ENCODE measurements at regions not wholly inside any gene's neighbourhood (a gene's known extent, or its start where the extent isn't known, plus 50 kb on each side); places are given as distances from the start of the nearest gene placed in this dataset.
A peak's percentile ranks its signal among the peaks of the same experiment; 100 is the strongest.

DNA sequence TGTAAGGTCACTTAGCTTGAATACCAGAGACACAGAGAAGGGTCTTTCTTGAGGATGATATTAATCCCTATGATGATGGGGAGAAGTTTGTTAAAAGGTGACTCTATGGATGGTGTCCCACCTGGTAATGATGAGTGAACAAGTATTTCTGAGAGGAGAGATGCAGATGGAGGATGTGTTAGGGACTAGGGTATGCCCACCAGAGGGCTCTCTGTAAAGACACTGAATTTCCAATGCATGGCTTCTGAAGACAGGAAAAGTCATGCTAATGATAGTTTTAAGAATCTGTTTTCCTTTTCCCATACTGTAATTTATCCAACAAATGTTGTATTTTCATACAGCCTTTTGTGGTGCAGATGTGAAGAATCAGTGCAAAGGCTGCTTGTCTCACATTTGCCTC is 1250.9 kb upstream of the CELF2 start:
- H3K9me3 ChIP-seq (ENCODE audit: control insufficient read depth, insufficient read depth, low read length): no peaks in the 10 kb centered on the region
- H3K36me3 ChIP-seq (ENCODE audit: control insufficient read depth, insufficient read depth, low read length): no peaks in the 10 kb centered on the region
- no peak overlapping the region for H3K4me3 ChIP-seq (ENCODE audit: low read depth, low read length)
- no peaks in the 10 kb centered on the region for H3K4me1 ChIP-seq (ENCODE audit: control insufficient read depth, insufficient read depth, low read length)
- DNase-seq (ENCODE audit: low read depth in 4 of 6, low spot score in 6 of 6): no peak
- no peak overlapping the region for H3K27ac ChIP-seq (ENCODE audit: low read depth, low read length)
- H3K27me3 ChIP-seq (ENCODE audit: control insufficient read depth, insufficient read depth, low read length): no peaks in the 10 kb centered on the region

DNA sequence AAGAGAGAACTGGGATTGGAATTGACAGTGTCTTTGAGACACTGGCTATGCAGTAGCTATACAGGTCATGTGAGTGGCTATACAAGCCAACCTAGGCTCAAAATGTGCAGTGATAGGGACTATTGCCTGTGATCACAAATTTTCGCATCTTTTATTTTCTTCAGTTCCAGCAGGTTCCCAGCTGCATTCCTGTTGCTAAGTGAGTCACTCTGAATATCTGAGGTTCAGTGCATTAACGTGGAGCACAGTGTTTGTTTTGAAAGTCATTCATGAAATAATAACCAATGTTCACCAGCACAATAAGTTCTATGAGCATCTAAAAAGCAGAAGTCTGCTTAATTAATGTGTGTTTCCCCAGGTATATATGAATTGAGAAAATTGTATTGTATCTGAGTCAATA is 1236.0 kb upstream of the CELF2 start:
- Histone ChIP-seq H3K27me3 (ENCODE audit: control insufficient read depth, insufficient read depth, low read length) (no peaks in the 10 kb centered on the region), H3K4me3 (ENCODE audit: low read depth, low read length) (no peak overlapping the region)
- no CpG with 5 or more reads among the region's 2 CpGs for WGBS (ENCODE audit: insufficient coverage)

DNA sequence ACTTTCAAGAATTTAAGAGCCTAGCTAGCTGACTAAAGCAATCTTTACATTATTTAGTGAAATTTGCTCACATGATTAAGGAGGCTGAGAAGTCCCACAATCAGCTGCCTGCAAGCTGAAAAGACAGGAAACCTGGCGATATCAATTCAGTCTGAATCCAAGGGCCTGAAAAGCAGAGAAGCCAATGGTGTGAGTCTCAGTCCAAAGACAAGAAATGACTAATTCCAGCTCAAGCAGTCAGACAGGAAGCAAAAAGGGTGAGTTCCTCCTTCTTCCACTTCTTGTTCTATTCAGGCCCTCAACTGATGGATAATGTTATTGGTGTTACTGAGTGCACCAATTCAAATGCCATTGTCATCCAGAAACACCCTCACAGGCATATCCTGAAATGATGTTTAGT is 1231.6 kb upstream of the CELF2 start:
- H3K4me1 ChIP-seq (ENCODE audit: control insufficient read depth, insufficient read depth, low read length): no peaks in the 10 kb centered on the region
- no peaks in the 10 kb centered on the region for H3K27me3 ChIP-seq (ENCODE audit: control insufficient read depth, insufficient read depth, low read length)
- 80% methylated on average over 1 of the region's 1 CpG for WGBS (ENCODE audit: insufficient coverage)
- H3K4me3 ChIP-seq (ENCODE audit: low read depth, low read length): no peak overlapping the region
- no peaks in the 10 kb centered on the region for H3K36me3 ChIP-seq (ENCODE audit: control insufficient read depth, insufficient read depth, low read length)
- DNase-seq (ENCODE audit: low read depth in 4 of 6, low spot score in 6 of 6): no peak
- H3K9me3 ChIP-seq (ENCODE audit: control insufficient read depth, insufficient read depth, low read length): no peaks in the 10 kb centered on the region
- H3K27ac ChIP-seq (ENCODE audit: low read depth, low read length): no peak overlapping the region

More for the DNA sequence above, 1236.0 kb upstream of the CELF2 start:
- no peaks in the 10 kb centered on the region for H3K36me3 ChIP-seq (ENCODE audit: control insufficient read depth, insufficient read depth, low read length)
- H3K4me1 ChIP-seq (ENCODE audit: control insufficient read depth, insufficient read depth, low read length): no peaks in the 10 kb centered on the region
- H3K27ac ChIP-seq (ENCODE audit: low read depth, low read length): no peak overlapping the region
- DNase-seq (ENCODE audit: low read depth in 4 of 6, low spot score in 6 of 6): no peak
- H3K9me3 ChIP-seq (ENCODE audit: control insufficient read depth, insufficient read depth, low read length): no peaks in the 10 kb centered on the region

DNA sequence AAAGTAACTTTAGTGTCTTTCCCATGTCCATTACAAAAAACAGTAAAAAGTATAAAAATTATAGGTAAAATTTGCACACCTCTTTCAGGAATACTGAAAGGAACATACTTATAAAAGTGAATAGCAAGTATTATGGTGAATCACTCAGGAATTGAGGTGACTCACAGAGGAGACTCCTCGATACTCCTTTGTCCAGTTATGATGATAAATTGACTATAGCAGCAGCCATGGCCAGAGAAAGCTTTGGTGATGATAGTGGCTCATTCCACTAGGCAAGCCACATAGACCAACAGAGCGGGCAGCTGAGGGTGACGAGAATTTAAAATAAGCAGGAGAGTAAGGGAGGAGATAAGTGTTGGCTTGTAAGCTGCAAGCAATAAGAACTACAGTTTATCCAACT is 1231.1 kb upstream of the CELF2 start:
- DNase-seq (ENCODE audit: low read depth in 4 of 6, low spot score in 6 of 6): no peak
- WGBS (ENCODE audit: insufficient coverage): no CpG with 5 or more reads among the region's 3 CpGs
- Histone ChIP-seq H3K4me3 (ENCODE audit: low read depth, low read length) (no peak overlapping the region), H3K36me3 (ENCODE audit: control insufficient read depth, insufficient read depth, low read length) (no peaks in the 10 kb centered on the region), H3K27me3 (ENCODE audit: control insufficient read depth, insufficient read depth, low read length) (no peaks in the 10 kb centered on the region), H3K4me1 (ENCODE audit: control insufficient read depth, insufficient read depth, low read length) (no peaks in the 10 kb centered on the region), H3K27ac (ENCODE audit: low read depth, low read length) (no peak overlapping the region), H3K9me3 (ENCODE audit: control insufficient read depth, insufficient read depth, low read length) (no peaks in the 10 kb centered on the region)

DNA sequence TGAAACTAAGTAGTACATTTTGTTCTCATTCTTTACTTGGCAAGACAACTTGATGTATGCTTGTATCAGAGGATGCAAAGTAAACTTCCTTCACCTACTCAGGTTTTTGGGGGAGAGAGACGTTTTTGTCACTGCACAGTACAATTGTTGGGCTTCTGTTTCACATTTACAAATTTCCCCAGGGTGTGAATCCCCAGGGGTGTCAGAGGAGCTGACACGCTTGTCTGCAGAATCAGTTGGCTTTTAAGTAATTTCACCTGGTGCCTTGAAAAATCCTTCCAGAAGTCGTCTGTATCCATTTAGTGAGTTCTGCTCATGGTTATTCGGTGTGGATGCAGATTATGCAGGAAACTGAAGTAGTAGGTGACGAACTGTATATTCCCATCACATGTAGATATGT is 1227.7 kb upstream of the CELF2 start:
- no peak for DNase-seq (ENCODE audit: low read depth in 4 of 6, low spot score in 6 of 6)
- no peaks in the 10 kb centered on the region for H3K4me1 ChIP-seq (ENCODE audit: control insufficient read depth, insufficient read depth, low read length)
- H3K4me3 ChIP-seq (ENCODE audit: low read depth, low read length): no peak overlapping the region
- no peaks in the 10 kb centered on the region for H3K27me3 ChIP-seq (ENCODE audit: control insufficient read depth, insufficient read depth, low read length)
- no peak overlapping the region for H3K27ac ChIP-seq (ENCODE audit: low read depth, low read length)
- no peaks in the 10 kb centered on the region for H3K9me3 ChIP-seq (ENCODE audit: control insufficient read depth, insufficient read depth, low read length)
- H3K36me3 ChIP-seq (ENCODE audit: control insufficient read depth, insufficient read depth, low read length): no peaks in the 10 kb centered on the region
- no CpG with 5 or more reads among the region's 5 CpGs for WGBS (ENCODE audit: insufficient coverage)

DNA sequence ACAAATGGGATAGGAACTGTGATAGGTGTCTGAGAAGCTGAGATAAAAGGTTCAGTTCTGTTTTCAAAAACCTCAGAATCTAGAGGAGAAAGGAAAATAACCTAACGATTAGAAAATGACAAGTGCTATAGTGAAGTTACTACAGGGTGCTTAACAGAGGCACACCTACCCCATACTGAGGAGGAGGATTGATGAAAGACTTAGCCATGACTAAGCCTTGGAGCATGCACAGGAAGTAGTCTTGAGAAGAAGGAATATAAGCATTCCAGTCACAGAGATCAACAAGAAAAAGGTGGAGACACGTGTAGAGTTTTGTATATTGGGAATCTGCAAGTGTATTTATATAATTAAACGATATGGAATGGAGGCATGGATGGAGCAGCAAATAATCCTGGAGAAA is 1225.5 kb upstream of the CELF2 start:
- Histone ChIP-seq H3K27me3 (ENCODE audit: control insufficient read depth, insufficient read depth, low read length) (no peaks in the 10 kb centered on the region), H3K4me3 (ENCODE audit: low read depth, low read length) (no peak overlapping the region), H3K4me1 (ENCODE audit: control insufficient read depth, insufficient read depth, low read length) (no peaks in the 10 kb centered on the region), H3K9me3 (ENCODE audit: control insufficient read depth, insufficient read depth, low read length) (no peaks in the 10 kb centered on the region), H3K36me3 (ENCODE audit: control insufficient read depth, insufficient read depth, low read length) (no peaks in the 10 kb centered on the region), H3K27ac (ENCODE audit: low read depth, low read length) (no peak overlapping the region)
- no peak for DNase-seq (ENCODE audit: low read depth in 4 of 6, low spot score in 6 of 6)
- WGBS (ENCODE audit: insufficient coverage): 70% methylated on average over 2 of the region's 3 CpGs

DNA sequence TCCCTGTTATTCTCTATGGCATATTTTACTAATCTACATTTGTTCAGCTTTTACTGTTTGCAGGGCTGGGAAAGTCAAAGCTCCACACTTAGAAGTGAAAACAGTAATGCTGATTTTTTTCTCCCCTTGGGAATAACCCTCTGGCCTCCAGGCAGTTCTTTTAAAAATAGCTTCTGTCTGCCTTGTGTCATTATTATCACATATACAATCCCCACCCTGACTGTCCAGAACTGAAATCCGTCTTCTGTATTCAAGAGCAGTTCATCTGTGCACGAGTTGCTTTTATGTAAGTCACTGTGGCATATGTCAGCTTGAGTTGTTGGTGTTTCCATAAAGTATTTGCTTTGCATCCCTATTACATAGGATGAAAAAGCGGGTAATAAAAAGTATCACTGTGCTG is 1221.1 kb upstream of the CELF2 start:
- H3K27me3 ChIP-seq (ENCODE audit: control insufficient read depth, insufficient read depth, low read length): no peaks in the 10 kb centered on the region
- H3K4me1 ChIP-seq (ENCODE audit: control insufficient read depth, insufficient read depth, low read length): no peaks in the 10 kb centered on the region
- H3K4me3 ChIP-seq (ENCODE audit: low read depth, low read length): no peak overlapping the region
- H3K9me3 ChIP-seq (ENCODE audit: control insufficient read depth, insufficient read depth, low read length): no peaks in the 10 kb centered on the region
- H3K27ac ChIP-seq (ENCODE audit: low read depth, low read length): no peak overlapping the region
- peak in 1 of 6 donors; percentile 18 for DNase-seq (ENCODE audit: low read depth in 4 of 6, low spot score in 6 of 6)
- no CpG with 5 or more reads among the region's 3 CpGs for WGBS (ENCODE audit: insufficient coverage)
- no peaks in the 10 kb centered on the region for H3K36me3 ChIP-seq (ENCODE audit: control insufficient read depth, insufficient read depth, low read length)

DNA sequence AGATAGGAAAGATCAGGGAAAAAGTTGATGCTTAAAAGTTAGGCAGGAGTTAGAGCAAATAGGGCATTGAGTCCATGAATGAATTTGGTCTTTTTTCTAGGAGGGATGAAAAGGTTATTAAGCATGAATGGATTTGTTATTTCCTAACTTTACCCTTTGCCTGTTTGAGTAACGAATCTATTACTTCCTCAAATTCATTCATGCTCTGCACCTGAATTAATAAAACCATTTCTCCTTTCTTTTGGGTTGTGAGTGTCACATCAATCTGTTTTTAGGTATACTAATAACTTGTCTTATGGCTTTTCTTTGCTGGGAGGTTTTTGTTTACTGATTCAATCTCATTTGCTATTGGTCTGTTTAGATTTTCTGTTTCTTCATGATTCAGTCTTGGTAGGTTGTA is 1217.7 kb upstream of the CELF2 start:
- no peak overlapping the region for H3K27ac ChIP-seq (ENCODE audit: low read depth, low read length)
- H3K4me1 ChIP-seq (ENCODE audit: control insufficient read depth, insufficient read depth, low read length): no peaks in the 10 kb centered on the region
- no peaks in the 10 kb centered on the region for H3K36me3 ChIP-seq (ENCODE audit: control insufficient read depth, insufficient read depth, low read length)
- DNase-seq (ENCODE audit: low read depth in 4 of 6, low spot score in 6 of 6): no peak
- H3K27me3 ChIP-seq (ENCODE audit: control insufficient read depth, insufficient read depth, low read length): no peaks in the 10 kb centered on the region
- no peaks in the 10 kb centered on the region for H3K9me3 ChIP-seq (ENCODE audit: control insufficient read depth, insufficient read depth, low read length)
- no CpG with 5 or more reads among the region's 1 CpG for WGBS (ENCODE audit: insufficient coverage)
- no peak overlapping the region for H3K4me3 ChIP-seq (ENCODE audit: low read depth, low read length)

DNA sequence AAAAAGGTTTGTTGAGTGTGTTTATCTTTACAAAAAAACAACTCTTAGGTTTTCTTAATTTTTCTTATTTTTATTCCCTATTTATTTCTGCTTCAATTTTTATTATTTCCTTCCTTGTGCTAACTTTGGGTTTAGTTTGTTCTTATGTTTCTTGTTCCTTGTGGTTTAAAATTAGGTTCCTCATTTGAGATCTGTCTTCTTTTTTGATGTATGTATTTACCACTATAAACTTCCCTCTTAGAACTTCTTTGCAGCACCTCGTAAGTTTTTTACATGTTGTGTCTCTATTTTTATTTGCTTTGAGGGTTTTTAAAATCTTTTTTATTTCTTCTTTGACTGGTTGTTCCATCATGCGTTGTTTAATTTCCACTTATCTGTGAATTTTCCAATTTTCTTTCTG is 1217.1 kb upstream of the CELF2 start:
- no peaks in the 10 kb centered on the region for H3K36me3 ChIP-seq (ENCODE audit: control insufficient read depth, insufficient read depth, low read length)
- no peaks in the 10 kb centered on the region for H3K27me3 ChIP-seq (ENCODE audit: control insufficient read depth, insufficient read depth, low read length)
- H3K27ac ChIP-seq (ENCODE audit: low read depth, low read length): no peak overlapping the region
- H3K9me3 ChIP-seq (ENCODE audit: control insufficient read depth, insufficient read depth, low read length): no peaks in the 10 kb centered on the region
- DNase-seq (ENCODE audit: low read depth in 4 of 6, low spot score in 6 of 6): no peak
- H3K4me1 ChIP-seq (ENCODE audit: control insufficient read depth, insufficient read depth, low read length): no peaks in the 10 kb centered on the region
- no peak overlapping the region for H3K4me3 ChIP-seq (ENCODE audit: low read depth, low read length)
- WGBS (ENCODE audit: insufficient coverage): no CpG with 5 or more reads among the region's 2 CpGs

DNA sequence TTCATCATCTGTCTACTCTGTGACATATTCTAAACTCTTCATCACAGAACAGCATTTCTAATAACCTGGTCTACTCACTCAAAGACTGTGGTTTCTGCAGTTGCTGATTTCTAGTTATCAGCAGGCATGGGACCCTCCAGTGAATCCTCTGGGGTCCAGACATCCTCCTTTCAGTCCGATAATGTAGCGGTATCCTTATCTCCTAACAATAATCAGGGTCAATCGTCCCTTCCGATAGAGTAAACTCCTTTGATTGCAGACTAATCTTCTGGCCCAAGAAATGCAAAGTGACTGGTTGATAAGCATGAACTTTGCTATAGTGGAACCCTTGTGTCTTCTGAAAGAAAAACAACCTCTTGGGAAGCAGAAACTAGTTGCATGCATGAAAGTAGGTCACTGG is 1209.8 kb upstream of the CELF2 start:
- Histone ChIP-seq H3K27me3 (ENCODE audit: control insufficient read depth, insufficient read depth, low read length) (no peaks in the 10 kb centered on the region), H3K4me1 (ENCODE audit: control insufficient read depth, insufficient read depth, low read length) (no peaks in the 10 kb centered on the region), H3K36me3 (ENCODE audit: control insufficient read depth, insufficient read depth, low read length) (no peaks in the 10 kb centered on the region), H3K4me3 (ENCODE audit: low read depth, low read length) (no peak overlapping the region), H3K27ac (ENCODE audit: low read depth, low read length) (no peak overlapping the region), H3K9me3 (ENCODE audit: control insufficient read depth, insufficient read depth, low read length) (no peaks in the 10 kb centered on the region)
- DNase-seq (ENCODE audit: low read depth in 4 of 6, low spot score in 6 of 6): no peak
- WGBS (ENCODE audit: insufficient coverage): no CpG with 5 or more reads among the region's 4 CpGs
